ENCODE measurements at regions not wholly inside any gene's neighbourhood (a gene's known extent, or its start where the extent isn't known, plus 50 kb on each side); places are given as distances from the start of the nearest gene placed in this dataset.
"Not testable (repeated sequence)": the region's sequence is repeated elsewhere in the genome, so short reads cannot be mapped to it uniquely, and the experiment has no call there.

DNA sequence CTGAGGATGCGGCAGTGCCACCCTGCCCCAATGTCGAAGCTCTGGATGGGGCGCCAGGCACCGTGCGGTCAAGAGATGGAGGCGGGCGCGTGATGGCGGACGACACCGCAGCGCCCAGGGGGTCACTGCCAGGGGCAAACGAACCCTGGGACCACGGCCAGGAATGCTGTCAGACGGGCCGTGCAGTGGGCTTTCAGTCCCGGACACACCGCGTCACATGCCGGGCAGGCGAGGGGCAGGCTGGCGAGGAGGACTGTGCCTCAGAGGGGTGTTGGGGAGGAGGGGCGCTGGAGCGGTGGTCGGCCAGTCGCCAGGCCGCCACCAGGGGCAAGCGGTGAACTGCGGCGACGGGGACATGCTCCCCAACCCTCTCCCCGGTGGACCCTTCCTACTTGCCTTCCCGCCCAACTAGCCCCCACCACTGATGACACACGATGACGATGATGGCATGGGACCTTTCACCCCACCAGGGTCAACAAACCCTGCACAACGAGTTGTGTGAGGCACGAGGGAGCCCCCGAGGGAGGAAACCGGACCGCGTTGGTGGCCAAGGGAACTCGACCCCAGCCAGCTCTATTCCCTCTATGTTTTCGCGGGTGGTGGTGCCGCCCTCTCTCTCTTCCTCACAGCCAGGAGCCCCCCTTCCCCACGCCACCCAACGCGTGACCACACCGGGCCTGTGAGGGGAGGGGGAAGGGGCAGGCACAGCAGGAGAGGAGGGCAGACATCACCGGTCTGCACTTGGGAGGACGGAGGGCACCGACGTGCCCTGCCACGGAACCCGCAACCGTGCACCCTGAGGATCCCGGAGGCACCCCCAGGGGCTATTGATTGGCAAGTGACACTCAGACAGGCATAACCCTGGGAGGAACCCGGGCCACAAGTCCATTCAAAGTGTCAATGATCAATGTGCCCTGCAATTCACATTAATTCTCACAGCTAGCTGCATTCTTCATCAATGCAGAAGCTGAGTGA is 1960.9 kb upstream of the DEFB115 start:
- DNase-seq (ENCODE audit: low read depth), result no peak

DNA sequence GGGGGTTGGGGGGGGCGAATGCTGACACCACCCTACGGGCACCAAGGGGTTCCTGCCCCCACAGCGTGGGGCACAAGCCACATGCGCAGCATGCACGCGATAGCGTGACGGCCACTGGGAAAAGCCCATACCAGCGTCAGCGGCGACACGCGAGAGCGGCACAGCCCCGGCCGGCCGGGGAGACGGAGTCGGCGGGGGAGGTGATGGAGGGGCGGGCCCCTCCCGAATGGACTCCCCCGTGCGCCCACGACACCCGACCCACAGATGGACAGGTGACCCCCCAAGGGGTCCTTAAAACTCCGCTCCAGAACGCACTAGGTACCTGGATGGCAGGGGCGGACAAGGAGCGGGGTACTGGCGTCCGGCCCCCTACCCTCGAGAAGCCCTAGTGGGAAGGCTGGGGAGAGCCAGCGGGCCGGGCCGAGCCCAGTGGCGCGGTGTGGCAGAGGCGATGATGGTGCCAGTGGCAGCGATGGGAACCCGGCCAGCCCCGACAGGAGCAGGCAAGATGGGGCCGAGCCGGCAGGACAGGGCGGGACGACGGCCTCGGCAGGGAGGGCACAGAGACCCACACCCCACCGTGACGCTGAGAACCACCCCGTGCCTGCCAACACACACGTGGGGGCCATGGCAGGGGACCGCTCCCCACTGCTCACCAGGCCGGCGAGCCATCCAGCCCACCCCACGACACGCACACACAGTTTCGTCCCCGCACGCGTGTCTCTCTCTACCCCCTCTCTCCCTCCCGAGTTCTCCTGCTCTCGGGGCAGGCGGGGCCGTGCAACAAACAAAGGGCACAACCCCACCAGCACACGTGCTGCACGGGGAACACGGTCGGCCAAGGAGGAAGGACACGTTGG is 1959.8 kb upstream of the DEFB115 start:
- DNase-seq (ENCODE audit: low read depth), result no peak

DNA sequence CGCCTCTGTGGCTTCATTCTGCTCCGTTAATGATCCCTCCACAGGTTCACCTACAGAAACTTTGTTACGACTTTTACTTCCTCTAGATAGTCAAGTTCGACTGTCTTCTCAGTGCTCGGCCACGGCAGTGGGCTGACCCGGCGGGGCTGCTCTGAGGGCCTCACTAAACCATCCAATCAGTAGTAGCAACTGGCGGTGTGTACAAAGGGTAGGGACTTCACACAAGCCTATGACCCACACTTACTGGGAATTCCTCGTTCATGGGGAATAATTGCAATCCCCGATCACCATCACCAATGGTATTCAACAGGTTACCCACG is 1959.2 kb upstream of the DEFB115 start:
- DNase-seq (ENCODE audit: low read depth), result no peak

DNA sequence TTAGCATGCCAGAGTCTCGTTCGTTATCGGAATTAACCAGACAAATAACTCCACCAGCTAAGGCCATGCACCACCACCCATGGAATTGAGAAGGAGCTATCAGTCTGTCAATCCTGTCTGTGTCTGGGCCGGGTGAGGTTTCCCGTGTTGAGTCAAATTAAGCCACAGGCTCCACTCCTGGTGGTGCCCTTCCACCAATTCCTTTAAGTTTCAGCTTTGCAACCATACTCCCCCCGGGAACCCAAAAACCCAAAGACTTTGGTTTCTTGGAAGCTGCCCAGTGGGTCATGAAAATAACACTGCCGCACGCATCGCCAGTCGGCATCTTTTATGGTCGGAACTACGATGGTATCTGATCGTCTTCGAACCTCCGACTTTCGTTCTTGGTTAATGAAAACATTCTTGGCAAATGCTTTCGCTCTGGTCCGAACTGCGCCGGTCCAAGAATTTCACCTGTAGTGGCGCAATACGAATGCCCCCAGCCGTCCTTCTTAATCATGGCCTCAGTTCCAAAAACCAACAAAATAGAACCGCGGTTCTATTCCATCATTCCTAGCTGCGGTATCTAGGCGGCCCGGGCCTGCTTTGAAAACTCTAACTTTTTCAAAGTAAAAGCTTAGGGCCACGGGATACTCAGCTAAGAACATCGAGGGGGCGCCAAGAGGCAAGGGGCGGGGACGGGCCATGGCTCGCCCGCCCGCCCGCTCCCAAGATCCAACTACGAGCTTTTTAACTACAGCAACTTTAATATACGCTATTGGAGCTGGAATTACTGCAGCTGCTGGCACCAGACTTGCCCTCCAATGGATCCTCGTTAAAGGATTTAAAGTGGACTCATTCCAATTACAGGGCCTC is 1958.5 kb upstream of the DEFB115 start:
- no peak for DNase-seq (ENCODE audit: low read depth)

DNA sequence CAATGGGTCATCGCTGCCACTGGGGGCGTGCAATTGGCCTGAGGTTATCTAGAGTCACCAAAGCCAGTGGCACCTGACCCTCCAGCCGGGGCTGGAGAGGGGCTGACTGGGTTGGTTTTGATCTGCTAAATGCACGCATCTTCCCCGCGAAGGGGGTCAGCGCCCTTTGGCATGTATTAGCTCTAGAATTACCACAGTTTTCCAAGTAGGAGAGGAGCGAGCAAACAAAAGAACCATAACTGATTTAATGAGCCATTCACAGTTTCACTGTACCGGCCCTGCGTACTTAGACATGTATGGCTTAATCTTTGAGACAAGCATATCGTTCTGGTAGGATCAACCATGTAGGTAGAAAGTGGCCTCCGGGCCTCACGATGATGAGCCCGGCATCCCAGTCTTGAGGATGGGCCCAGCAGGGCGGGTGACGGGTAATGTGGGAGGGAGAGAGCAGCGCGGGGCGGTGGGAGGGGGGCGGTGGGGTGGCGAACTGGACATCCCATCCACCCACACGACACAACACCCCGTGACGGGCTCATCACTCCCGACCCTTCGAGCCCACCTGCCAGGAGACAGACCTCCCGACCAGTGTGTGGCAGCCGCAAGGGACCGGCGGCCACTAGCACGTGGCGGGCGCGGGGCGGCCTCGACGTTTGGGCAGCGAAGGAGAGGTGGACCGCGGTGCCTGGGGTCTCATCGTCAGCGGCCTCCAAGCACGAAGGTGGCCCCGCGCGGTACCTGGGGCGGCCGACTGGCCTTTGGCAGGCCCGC is 1957.5 kb upstream of the DEFB115 start:
- DNase-seq (ENCODE audit: low read depth), result no peak

DNA sequence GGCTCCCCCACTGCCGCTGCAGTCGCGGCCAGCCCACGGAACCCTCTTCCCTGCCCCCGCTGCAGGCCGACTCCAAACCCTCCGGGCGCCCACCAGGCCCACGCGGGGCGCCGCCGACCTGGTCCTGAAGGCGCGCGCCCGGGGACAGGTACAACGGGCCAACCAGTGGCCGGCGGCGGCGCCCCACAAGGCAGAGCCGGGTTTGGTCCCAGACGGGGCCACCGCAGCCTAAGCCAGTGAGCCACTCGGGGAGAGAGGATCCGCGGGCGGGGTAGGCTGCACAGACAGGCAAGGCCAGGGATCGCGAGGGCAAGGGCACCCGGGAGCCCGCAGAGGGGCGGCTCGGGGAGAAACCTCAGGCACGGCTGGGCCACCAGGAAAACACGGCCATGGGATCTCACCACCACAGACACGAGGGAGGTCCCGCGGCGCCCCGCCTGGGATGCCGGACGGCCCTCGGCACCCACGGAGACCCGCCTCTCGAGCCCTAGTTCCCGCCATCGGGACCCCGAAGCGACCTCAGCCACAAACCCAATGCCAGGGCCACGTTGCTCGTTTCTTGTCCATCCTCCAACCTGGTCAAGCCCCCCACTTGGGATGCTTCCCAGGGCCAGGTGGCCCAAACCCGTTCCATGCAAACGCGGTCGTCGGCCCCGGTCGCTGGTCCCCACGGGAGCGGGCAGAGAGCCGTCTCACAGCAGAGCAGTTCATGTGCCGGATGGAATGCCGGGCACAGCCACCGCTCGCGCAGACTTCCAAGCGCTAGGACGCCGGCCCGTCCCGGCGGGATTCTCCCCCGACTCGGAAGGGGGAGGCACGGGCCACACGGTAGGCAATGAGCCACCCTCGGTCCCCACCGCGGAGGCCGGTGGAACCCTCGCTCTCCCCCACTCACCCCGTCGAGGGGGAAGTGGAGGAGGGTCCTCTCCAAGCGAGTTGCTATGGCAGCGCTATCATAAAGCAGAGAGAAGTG is 1956.6 kb upstream of the DEFB115 start:
- no peak for DNase-seq (ENCODE audit: low read depth)

DNA sequence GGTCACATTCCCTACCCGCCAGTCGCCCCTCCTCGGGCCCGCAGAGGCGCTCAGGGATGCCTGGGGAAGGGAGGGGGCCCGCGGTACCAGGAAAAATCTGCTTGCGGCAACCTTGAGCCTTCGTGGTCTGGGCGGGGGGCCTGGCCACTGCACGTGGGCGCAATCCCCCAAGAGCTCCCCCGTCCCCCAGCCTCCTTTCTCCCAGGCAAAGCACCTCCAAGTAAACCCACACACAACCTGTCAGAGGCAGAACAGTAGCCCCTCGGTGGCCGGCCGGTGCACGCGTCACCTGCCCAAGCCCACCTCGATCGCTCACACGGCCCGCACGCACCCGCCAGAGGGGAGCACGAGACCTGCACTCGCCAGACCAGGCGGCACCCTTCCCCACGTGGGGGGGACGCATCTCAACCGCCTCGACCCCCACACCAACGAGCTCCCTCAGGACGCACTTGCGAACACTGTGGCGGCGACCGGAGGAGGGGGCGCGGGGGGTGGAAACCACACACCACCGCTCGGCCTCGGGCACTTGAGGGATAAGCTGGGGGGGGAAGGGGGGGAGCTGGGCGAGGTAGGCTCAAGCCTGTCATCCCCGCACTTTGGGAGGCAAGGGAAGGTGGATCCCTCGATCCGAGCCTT is 1955.7 kb upstream of the DEFB115 start:
- no peak for DNase-seq (ENCODE audit: low read depth)

DNA sequence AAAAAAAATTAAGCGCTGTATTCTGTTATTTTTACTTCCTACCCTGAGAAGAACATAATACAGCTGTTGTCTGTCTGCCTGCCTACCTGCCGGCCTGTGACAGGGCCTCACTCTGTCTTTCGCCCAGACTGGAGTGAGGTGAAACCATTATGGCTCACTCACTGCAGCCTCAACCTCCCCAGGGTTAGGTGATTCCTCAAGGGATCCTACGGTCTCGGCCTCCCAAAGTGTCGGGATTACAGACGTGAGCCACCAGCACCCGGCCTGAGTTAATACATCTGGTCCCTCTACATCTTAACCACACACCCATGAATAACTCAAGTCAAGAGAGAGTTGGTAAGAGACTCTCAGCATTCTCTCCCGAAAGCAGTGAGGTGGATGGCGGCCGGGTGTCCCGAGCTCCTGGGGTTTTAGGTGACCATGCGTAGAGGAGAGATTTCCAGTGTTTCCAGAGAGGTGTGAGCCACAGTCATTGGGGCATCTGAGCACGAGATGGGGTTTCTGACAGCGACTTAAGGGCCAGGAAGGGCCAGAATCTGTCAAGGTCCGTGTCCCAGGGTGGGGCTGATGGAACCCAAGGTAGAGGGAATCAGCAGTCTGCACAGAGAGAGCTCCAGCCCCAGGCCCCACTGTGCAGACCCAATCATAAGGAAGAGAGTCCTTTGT is 1954.4 kb upstream of the DEFB115 start:
- DNase-seq (ENCODE audit: low read depth), result no peak

DNA sequence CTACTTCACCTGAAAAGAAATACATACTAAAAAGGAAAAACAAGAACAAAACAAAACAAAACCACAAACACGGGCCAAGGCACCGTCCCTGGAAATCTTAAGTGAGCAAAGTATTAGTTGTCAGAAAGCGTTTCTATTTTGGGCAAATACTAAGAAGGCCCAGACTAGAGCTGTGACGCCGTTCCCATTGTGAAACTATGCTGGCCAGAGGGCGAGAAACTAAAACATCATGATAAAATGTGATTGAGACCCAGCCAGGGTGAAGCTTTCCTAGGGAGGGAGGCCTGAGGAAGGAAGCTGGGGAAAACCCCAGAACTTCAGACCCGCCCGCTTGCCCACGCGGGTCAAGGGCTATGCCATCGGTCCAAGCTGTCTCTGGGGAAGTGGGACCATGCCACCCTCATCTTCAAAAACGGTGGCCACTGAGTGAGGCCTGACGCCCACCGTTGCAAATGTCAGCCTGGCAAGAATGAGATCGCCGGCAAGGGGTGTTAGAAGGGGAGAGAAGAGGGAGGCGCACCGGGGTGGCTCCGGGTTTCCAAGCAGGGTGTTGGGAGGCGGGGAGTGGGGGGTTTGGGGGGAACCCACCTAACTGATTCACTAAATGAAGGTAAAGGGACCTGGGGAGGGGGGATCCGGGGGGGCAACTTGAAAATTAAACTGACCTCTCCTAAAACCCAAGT is 1950.9 kb upstream of the DEFB115 start:
- no peak for DNase-seq (ENCODE audit: low read depth)

DNA sequence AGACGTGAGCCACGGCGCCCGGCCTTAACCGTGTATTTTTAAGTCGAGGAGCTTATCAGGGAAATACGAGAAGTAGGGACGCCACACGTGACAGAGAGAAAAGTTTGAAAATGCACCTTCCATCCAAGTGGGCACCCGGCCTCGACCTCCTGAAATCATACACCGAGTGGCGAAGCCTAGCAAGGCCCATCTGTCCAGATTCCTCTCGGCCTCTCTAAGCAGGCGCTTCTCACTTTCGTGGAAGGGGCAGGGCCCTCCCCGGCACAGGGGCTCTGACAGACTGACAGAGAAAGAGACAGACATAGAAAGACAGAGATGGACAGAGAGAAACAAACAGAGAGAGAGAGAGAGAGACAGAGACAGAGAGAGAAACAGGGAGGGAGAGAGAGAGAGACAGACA is 1950.0 kb upstream of the DEFB115 start:
- not testable (repeated sequence) for DNase-seq (ENCODE audit: low read depth)

DNA sequence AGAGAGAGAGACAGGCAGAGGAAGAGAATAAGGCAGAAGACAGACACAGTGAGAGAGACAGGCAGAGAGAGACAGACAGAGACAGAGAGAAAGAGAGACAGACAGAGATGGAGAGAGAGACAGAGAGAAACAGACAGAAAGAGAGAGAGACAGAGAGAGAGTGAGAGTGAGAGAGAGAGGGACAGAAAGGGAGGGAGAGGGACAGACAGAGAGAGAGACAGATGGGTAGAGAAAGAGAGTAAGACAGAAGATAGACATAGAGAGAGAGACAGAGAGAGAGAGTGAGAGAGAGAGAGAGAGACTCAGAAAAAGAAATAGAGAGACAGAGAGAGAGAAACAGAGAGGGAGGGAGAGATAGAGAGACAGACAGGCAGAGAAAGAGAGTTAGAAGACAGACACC is 1948.5 kb upstream of the DEFB115 start:
- not testable (repeated sequence) for DNase-seq (ENCODE audit: low read depth)

DNA sequence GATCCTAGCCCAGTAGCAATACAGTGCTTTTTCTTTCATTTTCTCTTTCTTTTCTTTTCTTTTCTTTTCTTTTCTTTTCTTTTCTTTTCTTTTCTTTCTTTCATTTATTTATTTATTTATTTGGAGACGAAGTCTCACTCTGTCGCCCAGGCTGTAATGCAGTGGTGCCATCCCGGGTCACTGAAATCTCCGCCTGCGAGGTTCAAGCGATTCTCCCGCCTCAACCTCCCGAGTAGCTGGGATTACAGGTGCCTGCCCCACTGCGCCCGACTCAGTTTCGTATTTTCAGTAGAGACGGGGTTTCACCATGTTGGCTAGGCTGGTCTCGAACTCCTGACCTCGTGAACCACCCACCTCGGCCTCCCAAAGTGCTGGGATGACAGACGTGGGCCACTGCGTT is 1948.0 kb upstream of the DEFB115 start:
- DNase-seq (ENCODE audit: low read depth), result not testable (repeated sequence)

DNA sequence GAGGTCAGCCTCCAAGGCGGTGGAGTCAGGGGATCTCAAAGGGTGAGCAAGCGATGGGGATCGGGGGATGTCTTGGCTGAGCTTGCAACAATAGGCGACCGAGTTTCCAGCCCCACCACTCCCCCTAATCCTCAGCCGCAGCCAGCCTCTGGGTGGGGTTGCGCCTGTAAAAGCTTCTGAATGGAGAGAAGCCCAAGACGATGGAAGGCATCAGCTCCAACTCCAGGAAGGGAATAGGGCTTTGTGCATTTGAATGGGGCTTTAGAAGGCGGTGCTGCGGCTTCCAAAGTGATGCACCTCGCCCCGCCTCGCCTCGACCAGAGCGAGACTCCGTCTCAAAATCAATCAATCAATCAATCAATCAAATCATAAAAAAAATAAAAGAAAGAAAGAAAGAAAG is 1946.4 kb upstream of the DEFB115 start:
- DNase-seq (ENCODE audit: low read depth), result not testable (repeated sequence)

DNA sequence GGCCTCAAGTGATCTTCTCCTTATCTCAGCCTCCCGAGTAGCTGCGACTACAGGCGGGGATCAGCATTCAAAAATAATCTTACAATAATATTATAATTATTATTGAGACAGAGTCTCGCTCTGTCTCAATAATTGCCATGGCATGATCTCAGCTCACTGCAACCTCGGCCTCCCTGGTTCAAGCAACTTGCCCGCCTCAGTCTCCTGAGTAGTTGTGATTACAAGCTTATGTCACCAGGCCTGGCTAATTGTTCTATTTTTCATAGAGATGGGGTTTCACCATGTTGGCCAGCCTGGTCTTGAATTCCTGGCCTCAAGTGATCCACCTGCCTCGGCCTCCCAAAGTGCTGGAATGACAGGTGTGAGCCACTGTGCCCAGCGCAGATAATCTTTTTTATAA is 1944.8 kb upstream of the DEFB115 start:
- DNase-seq (ENCODE audit: low read depth), result not testable (repeated sequence)

DNA sequence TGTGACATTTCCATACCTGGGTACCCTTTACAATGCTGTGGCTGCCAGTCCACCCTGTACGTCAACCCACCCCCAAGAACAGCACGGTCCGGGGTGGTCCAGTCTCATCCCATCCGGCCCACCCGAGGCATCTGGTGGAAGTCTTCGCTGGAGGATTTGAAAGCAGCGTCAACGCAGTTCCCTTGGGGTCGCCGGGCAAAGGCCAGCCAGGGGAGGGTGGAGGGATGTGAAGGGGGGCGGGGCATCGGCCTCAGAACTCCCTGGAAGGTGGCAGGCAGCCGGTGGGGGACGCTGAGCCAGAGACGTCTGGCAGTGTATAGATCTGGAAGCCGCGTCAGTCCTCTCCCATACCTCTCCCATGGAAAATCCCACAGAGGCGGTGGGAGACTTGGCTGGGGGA is 1944.0 kb upstream of the DEFB115 start:
- no peak for DNase-seq (ENCODE audit: low read depth)

DNA sequence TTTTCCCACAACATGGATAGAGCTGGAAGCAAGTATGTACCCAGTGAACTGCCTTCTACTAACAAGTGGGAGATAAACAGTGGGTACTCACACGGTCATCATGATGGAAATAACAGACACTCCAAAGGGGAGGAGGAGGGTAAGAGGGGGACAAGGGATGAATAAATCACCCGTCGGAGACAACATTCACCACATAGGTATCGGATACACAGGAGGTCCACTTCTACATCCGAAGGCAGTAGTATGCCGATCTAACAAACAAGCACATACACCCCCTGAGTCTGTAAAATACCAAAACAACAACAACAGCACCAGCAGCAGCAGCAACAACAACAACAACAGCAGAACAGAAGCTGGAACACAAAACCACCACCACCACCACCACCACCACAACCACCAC is 1943.2 kb upstream of the DEFB115 start:
- DNase-seq (ENCODE audit: low read depth), result no peak

DNA sequence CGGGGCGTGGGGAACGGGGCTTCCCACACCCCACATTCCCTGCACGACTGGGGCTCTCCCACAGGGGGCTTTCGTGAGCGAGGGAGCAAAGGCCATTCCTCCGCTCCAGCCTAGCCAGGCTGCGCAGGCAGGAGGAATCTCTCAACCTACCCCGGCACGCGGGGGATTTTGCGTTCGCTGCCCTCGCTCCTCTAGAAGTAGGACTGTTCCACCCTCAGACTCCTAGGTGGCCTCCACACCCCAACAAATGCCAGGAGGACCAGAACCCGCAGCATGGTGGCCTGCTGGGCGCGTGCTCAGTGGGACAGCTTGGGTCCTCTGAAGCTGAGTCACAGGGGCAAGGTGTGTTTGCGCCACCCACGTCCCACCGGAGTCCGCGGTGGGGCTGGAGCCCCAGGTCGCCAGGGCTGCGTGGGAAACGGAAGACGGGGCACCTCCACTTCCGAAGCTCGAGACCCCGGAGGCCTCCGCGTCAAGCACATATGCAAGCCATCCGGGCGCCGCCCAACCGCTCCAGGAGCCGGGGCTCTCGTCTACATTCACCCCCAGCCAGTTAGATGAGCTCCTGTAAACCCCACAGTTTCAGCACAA is 1938.5 kb upstream of the DEFB115 start:
- DNase-seq (ENCODE audit: low read depth), result no peak

DNA sequence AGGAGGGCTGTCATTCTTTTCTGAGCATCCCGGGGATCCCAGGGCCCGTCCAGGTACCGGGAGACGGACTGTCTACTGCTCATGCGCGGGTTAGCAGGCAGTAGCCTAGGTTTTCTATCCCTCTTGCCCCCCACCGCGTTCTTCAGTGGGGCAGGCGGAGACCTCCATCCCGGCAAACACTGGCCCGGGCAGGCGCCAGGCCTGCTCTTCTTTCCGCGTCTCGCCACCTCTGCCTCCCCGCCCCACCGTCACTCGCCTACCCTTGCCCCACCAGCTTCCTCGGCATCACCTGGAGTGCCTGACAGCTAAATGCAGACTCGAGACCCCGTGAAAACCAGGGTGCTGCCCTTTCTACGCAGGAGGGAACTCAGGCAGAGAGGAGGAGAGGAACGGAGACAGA is 1937.7 kb upstream of the DEFB115 start:
- no peak for DNase-seq (ENCODE audit: low read depth)
